ENCODE measurements at regions not wholly inside any gene's neighbourhood (a gene's known extent, or its start where the extent isn't known, plus 50 kb on each side); places are given as distances from the start of the nearest gene placed in this dataset.

GRCh38 chr7:25557379-25557917 is 329.2 kb upstream of the NPVF start:
- H3K9me3 Mint-ChIP-seq: no peaks in the 10 kb centered on the region
- no peak for DNase-seq (ENCODE audit: low spot score)
- intact Hi-C loops (cut with micrococcal nuclease): no loop called here
- H3K27ac Mint-ChIP-seq: no peak overlapping the region
- H3K4me3 Mint-ChIP-seq: no peak overlapping the region
- no peaks in the 10 kb centered on the region for H3K36me3 Mint-ChIP-seq (ENCODE audit: low read depth)
- H3K4me1 Mint-ChIP-seq (ENCODE audit: low read depth): peaks cover 5% of the 10 kb centered on the region
- H3K27me3 Mint-ChIP-seq (ENCODE audit: insufficient read depth): peaks cover 7% of the 10 kb centered on the region

- H3K4me3 Mint-ChIP-seq: no peak overlapping the region
- H3K27ac Mint-ChIP-seq: no peak overlapping the region
- intact Hi-C loops (cut with micrococcal nuclease): no loop called here
- H3K9me3 Mint-ChIP-seq: no peaks in the 10 kb centered on the region
- no peak for DNase-seq (ENCODE audit: low spot score)
- H3K4me1 Mint-ChIP-seq (ENCODE audit: low read depth): peaks cover 5% of the 10 kb centered on the region
- H3K36me3 Mint-ChIP-seq (ENCODE audit: low read depth): no peaks in the 10 kb centered on the region
- H3K27me3 Mint-ChIP-seq (ENCODE audit: insufficient read depth): peaks cover 7% of the 10 kb centered on the region
Measured at GRCh38 chr7:25557930-25558329, 329.6 kb upstream of the NPVF start.

DNA sequence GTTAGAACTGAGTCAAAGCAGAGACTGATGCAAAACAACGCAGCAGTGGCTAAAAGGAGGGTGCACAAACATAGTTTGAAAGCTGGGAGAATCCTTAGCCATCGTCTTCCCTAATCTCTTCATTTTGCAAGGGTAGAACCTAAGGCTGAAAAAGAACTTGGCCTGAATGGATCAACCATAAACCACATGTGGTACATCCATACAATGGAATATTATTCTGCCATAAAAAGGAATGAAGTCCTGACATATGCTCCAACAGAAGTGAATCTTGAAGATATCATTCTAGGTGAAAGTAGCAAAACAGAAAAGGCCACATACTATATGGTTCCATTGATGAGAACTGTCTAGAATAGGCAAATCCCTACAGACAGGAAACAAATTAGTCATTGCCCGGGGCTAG is 330.3 kb upstream of the NPVF start:
- no peaks in the 10 kb centered on the region for H3K9me3 Mint-ChIP-seq
- intact Hi-C loops (cut with micrococcal nuclease): no loop called here
- no peaks in the 10 kb centered on the region for H3K36me3 Mint-ChIP-seq (ENCODE audit: low read depth)

GRCh38 chr7:25559581-25560367 is 331.5 kb upstream of the NPVF start:
- Mint-ChIP-seq H3K27me3 (ENCODE audit: insufficient read depth) (peaks cover 9% of the 10 kb centered on the region), H3K4me1 (ENCODE audit: low read depth) (peaks cover 5% of the 10 kb centered on the region), H3K4me3 (no peak overlapping the region), H3K9me3 (no peaks in the 10 kb centered on the region), H3K36me3 (ENCODE audit: low read depth) (no peaks in the 10 kb centered on the region), H3K27ac (no peak overlapping the region)
- no peak for DNase-seq (ENCODE audit: low spot score)
- intact Hi-C loops (cut with micrococcal nuclease): no loop called here

More for the DNA sequence above, 330.3 kb upstream of the NPVF start:
- peaks cover 5% of the 10 kb centered on the region for H3K4me1 Mint-ChIP-seq (ENCODE audit: low read depth)
- no peak overlapping the region for H3K27ac Mint-ChIP-seq
- no peak overlapping the region for H3K4me3 Mint-ChIP-seq
- peaks cover 7% of the 10 kb centered on the region for H3K27me3 Mint-ChIP-seq (ENCODE audit: insufficient read depth)
- DNase-seq (ENCODE audit: low spot score): no peak

DNA sequence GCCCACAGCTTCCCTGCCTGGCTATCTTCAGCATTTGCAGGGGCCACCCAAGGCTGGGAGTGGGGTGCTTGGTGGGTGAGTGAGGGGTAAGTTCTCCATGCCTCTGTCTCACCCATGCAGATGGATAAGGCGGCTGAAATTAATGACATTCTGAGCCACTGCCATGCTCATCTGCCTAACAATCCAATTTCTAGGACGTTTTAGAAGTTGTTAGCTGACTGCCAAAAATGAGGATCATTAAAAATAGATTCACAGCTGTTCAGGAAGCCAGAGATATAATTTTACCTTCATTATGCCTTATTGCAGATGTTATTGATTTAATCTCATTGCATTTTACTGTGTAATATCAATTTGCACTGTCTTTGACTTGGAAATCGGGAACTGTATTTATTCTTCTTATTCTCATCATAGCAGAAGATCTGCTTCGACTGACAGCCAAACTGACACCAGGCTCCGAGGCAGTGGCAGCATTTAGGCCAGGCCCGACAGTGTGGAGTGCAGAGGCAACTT is 334.4 kb upstream of the NPVF start:
- H3K4me1 Mint-ChIP-seq (ENCODE audit: low read depth): peaks cover 11% of the 10 kb centered on the region
- peaks cover 6% of the 10 kb centered on the region for H3K27me3 Mint-ChIP-seq (ENCODE audit: insufficient read depth)
- no peak overlapping the region for H3K27ac Mint-ChIP-seq
- no peak overlapping the region for H3K4me3 Mint-ChIP-seq
- H3K9me3 Mint-ChIP-seq: no peaks in the 10 kb centered on the region
- H3K36me3 Mint-ChIP-seq (ENCODE audit: low read depth): no peaks in the 10 kb centered on the region
- intact Hi-C loops (cut with micrococcal nuclease): no loop called here
- DNase-seq (ENCODE audit: low spot score): no peak

- Mint-ChIP-seq H3K9me3 (no peaks in the 10 kb centered on the region), H3K36me3 (ENCODE audit: low read depth) (no peaks in the 10 kb centered on the region), H3K27ac (no peak overlapping the region), H3K4me1 (ENCODE audit: low read depth) (peaks cover 11% of the 10 kb centered on the region), H3K27me3 (ENCODE audit: insufficient read depth) (peaks cover 6% of the 10 kb centered on the region), H3K4me3 (no peak overlapping the region)
- intact Hi-C loops (cut with micrococcal nuclease): no loop called here
- no peak for DNase-seq (ENCODE audit: low spot score)
Measured at GRCh38 chr7:25565002-25565401, 336.7 kb upstream of the NPVF start.

DNA sequence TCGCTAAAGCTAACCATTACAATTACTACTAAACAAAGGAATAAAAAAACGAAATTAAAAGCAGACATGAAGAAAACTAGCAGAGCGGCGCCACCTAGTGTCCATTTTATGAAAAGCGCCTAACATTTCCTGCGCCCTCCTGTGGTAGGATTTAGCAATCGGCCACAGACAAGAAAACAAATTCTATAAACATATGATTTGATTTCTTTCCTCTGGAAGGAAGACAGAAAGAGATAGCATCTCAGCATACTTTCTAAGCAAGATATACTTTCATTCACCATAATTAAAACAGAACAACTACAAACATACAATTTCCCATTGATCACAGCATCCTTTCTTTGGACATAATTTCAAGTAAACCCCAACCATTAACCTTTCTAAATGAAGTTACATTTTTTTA is 337.7 kb upstream of the NPVF start:
- Mint-ChIP-seq H3K36me3 (ENCODE audit: low read depth) (no peaks in the 10 kb centered on the region), H3K27ac (no peak overlapping the region), H3K4me3 (no peak overlapping the region), H3K4me1 (ENCODE audit: low read depth) (peaks cover 11% of the 10 kb centered on the region), H3K27me3 (ENCODE audit: insufficient read depth) (peaks cover 9% of the 10 kb centered on the region), H3K9me3 (no peaks in the 10 kb centered on the region)
- intact Hi-C loops (cut with micrococcal nuclease): loop anchor here (1.0 kb wide), 3 partner anchors 175 to 307 kb away; no protein-coding TSS in a partner anchor
- DNase-seq (ENCODE audit: low spot score): peak; percentile 44

- Mint-ChIP-seq H3K27me3 (ENCODE audit: insufficient read depth) (peaks cover 10% of the 10 kb centered on the region), H3K9me3 (no peaks in the 10 kb centered on the region), H3K4me3 (no peak overlapping the region)
Measured at GRCh38 chr7:25567430-25567829, 339.1 kb upstream of the NPVF start.

DNA sequence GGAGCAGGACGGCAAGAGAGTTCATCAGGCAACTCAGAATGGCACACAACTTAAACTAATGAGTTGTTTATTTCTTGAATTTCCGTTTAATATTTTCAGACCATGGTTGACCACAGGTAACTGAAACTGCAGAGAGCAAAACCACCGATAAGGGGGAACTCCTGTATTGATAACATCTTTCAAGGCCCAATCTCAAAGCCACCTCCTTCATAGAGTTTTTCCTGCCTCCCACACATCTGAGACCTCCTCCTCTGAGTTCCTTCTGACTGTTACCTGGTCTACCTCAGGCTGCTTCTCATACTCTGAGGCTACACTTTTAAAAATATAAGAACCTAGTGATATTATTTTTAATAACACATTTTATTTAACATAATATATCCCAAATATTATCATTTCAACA is 341.5 kb upstream of the NPVF start:
- H3K9me3 Mint-ChIP-seq: no peaks in the 10 kb centered on the region
- intact Hi-C loops (cut with micrococcal nuclease): no loop called here
- H3K4me1 Mint-ChIP-seq (ENCODE audit: low read depth): peaks cover 11% of the 10 kb centered on the region
- H3K4me3 Mint-ChIP-seq: no peak overlapping the region
- H3K27me3 Mint-ChIP-seq (ENCODE audit: insufficient read depth): peaks cover 15% of the 10 kb centered on the region
- H3K27ac Mint-ChIP-seq: no peak overlapping the region
- H3K36me3 Mint-ChIP-seq (ENCODE audit: low read depth): no peaks in the 10 kb centered on the region
- DNase-seq (ENCODE audit: low spot score): no peak

More at GRCh38 chr7:25567430-25567829, 339.1 kb upstream of the NPVF start:
- intact Hi-C loops (cut with micrococcal nuclease): no loop called here
- Mint-ChIP-seq H3K4me1 (ENCODE audit: low read depth) (peaks cover 11% of the 10 kb centered on the region), H3K27ac (no peak overlapping the region), H3K36me3 (ENCODE audit: low read depth) (no peaks in the 10 kb centered on the region)
- DNase-seq (ENCODE audit: low spot score): no peak

DNA sequence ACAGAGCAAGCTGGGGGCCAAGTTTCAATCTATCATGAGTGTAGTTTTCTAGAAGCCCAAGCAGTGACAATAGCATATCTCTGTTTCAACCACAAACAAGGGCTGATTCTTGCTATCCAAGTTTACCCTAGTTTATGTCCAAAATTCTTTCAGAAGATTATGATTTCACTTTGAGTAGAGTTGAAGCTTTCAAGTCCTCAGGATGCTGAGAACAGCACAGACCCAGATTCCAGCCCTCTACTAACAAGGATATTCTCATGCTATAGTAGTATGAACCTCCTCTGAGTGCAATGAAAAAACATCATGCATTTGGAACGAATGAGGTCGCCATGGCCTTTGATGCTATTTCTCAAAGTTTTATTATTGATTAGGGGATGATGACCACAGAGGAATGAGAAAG is 344.1 kb upstream of the NPVF start:
- H3K9me3 Mint-ChIP-seq: no peaks in the 10 kb centered on the region
- no peak overlapping the region for H3K27ac Mint-ChIP-seq
- no peak overlapping the region for H3K4me3 Mint-ChIP-seq
- intact Hi-C loops (cut with micrococcal nuclease): no loop called here
- H3K4me1 Mint-ChIP-seq (ENCODE audit: low read depth): no peaks in the 10 kb centered on the region
- no peaks in the 10 kb centered on the region for H3K36me3 Mint-ChIP-seq (ENCODE audit: low read depth)
- peaks cover 11% of the 10 kb centered on the region for H3K27me3 Mint-ChIP-seq (ENCODE audit: insufficient read depth)
- DNase-seq (ENCODE audit: low spot score): no peak

DNA sequence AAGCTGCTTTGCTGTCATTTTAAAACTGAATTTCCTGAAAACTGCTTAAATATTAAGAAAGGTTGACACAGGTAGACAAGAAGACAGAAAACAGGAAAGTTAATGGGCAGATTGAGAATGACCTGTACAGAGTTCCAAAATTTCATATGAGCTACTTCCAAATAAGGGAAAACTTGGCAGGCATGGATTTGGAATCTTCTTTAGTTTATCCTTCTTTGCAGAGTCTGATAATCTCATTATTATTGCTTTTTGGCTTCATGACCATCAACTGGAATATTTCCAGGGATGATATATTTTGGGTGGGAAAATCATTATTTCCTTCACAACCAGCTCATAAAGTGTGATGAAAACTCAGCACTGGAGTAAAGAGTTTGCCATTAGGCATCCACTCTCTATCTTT is 346.5 kb upstream of the NPVF start:
- H3K4me3 Mint-ChIP-seq: no peak overlapping the region
- H3K27ac Mint-ChIP-seq: no peak overlapping the region
- peaks cover 11% of the 10 kb centered on the region for H3K27me3 Mint-ChIP-seq (ENCODE audit: insufficient read depth)
- intact Hi-C loops (cut with micrococcal nuclease): no loop called here
- H3K4me1 Mint-ChIP-seq (ENCODE audit: low read depth): no peaks in the 10 kb centered on the region
- H3K36me3 Mint-ChIP-seq (ENCODE audit: low read depth): no peaks in the 10 kb centered on the region
- no peaks in the 10 kb centered on the region for H3K9me3 Mint-ChIP-seq
- no peak for DNase-seq (ENCODE audit: low spot score)

DNA sequence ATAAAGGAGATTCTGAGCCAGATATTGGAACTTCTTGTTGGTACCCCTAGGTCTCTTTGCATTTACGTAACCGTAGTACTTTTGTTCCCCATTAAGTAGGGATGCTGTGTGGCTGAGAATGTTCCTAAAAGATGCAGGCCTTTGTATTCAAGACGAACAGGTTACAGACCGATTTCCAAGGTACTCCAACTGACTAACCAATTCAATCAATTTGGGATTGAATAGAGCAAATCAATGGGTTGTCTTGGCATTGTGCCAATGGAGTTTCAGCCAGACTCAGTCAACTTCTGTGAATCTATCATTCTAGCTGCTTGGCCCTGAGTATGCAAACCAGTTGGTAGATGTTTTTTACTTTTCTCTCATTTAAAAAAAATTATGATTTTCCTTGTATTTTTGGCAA is 347.3 kb upstream of the NPVF start:
- Mint-ChIP-seq H3K4me3 (no peak overlapping the region), H3K36me3 (ENCODE audit: low read depth) (no peaks in the 10 kb centered on the region), H3K27ac (no peak overlapping the region), H3K4me1 (ENCODE audit: low read depth) (no peaks in the 10 kb centered on the region), H3K27me3 (ENCODE audit: insufficient read depth) (peaks cover 11% of the 10 kb centered on the region), H3K9me3 (no peaks in the 10 kb centered on the region)
- intact Hi-C loops (cut with micrococcal nuclease): no loop called here
- DNase-seq (ENCODE audit: low spot score): no peak

DNA sequence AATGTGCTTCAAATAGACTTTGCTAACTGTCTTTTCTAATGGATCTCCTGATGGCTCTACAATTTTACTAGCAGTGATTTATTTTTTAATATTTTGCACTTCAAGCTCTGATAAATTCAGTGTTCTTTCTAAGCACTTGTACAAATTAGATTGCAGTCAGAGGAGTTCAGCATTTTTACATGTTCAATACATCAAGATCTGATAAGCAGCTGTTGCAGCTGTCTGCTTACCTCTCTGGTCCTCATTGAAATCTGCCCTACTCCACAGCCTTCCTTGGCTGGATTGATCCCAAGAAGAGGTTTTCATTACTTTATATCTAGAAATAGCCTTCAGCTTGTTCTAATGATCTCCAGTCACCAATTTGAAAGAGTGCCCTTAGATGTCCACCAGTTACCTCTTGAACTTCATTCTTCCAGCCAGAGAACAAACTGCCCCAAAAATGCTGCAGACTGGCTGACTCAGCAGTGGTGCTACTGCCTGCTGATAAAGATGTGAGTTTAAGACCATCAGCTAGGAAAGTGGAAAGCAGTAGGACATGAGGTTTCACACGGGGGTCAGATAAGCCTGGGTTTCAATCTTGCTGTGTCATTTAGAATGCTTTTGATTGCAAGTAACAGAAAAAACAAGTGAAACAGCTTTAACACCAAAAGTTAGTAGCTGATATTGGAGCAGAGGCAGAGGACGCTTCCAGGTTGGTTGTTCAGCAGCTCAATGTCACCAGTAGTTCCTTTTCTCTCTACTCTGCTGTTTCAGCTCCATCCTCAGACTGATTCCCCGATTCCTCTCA is 350.9 kb upstream of the NPVF start:
- intact Hi-C loops (cut with micrococcal nuclease): no loop called here
- Mint-ChIP-seq H3K27ac (no peak overlapping the region), H3K4me3 (no peak overlapping the region), H3K27me3 (ENCODE audit: insufficient read depth) (peaks cover 3% of the 10 kb centered on the region), H3K36me3 (ENCODE audit: low read depth) (no peaks in the 10 kb centered on the region), H3K9me3 (no peaks in the 10 kb centered on the region), H3K4me1 (ENCODE audit: low read depth) (no peaks in the 10 kb centered on the region)
- no peak for DNase-seq (ENCODE audit: low spot score)
